CD4-positive, alpha-beta memory T cell (primary cell): ENCODE measurements at regions not wholly inside any gene's neighbourhood (a gene's known extent, or its start where the extent isn't known, plus 50 kb on each side); places are given as distances from the start of the nearest gene placed in this dataset.
A peak's percentile ranks its signal among the peaks of the same experiment; 100 is the strongest.
"Not testable (repeated sequence)": the region's sequence is repeated elsewhere in the genome, so short reads cannot be mapped to it uniquely, and the experiment has no call there.

Source experiments
- CTCF ChIA-PET: fragments of 350-600 bp; sonication (Branson Sonifier 250); formaldehyde crosslinking; loops from one replicate; lab custom pipeline; 2021; ENCODE audit warnings: inconsistent platforms; ENCODE audit not compliant: partially characterized antibody; lab: Charles Lee
- POLR2A ChIA-PET: fragments of 350-600 bp; sonication (Branson Sonifier 250); formaldehyde crosslinking; loops from one replicate; lab custom pipeline; 2021; ENCODE audit not compliant: partially characterized antibody; lab: Charles Lee
- DNase-seq, 5 donors: peaks; one replicate each; pipeline versions ENCODE4 v3.0.0 to v3.0.0-alpha.2; 2020 to 2022; ENCODE audit warnings: mixed read lengths in 1 of 5
- H3K27ac ChIP-seq: one replicate; pipeline ENCODE4 v1.7.0; 2013; ENCODE audit warnings: low read depth, low read length
- H3K27me3 ChIP-seq: 2 replicates; pipeline ENCODE4 v1.7.0; 2013; ENCODE audit warnings: mild to moderate bottlenecking, low read length, moderate library complexity; ENCODE audit not compliant: insufficient read depth
- H3K36me3 ChIP-seq: 2 replicates; pipeline ENCODE4 v1.7.0; 2013; ENCODE audit warnings: mild to moderate bottlenecking, low read length, moderate library complexity; ENCODE audit not compliant: insufficient read depth
- H3K4me1 ChIP-seq: 2 replicates; pipeline ENCODE4 v1.7.0; 2013; ENCODE audit warnings: mild to moderate bottlenecking, low read length, moderate library complexity; ENCODE audit not compliant: insufficient read depth
- H3K4me3 ChIP-seq, 2 donors: one replicate each; pipeline ENCODE4 v1.7.0; 2013; ENCODE audit warnings: low read length in 2 of 2, mild to moderate bottlenecking in 1 of 2
- H3K9me3 ChIP-seq, 2 donors: one replicate each; pipeline ENCODE4 v1.7.0; 2013; ENCODE audit warnings: low read length in 2 of 2, control low read depth in 1 of 2; ENCODE audit not compliant: control insufficient read depth in 1 of 2
- H3K27ac Mint-ChIP-seq, 7 donors: one replicate each; pipeline ENCODE4 v1.8.0; 2020 to 2021; ENCODE audit warnings: mixed read lengths in 7 of 7, mild to moderate bottlenecking in 6 of 7, inconsistent platforms in 3 of 7, moderate library complexity in 3 of 7
- H3K27me3 Mint-ChIP-seq, 2 donors: one replicate each; pipeline ENCODE4 v1.8.0; 2020 to 2021; ENCODE audit warnings: mixed read lengths in 2 of 2
- H3K36me3 Mint-ChIP-seq, 2 donors: one replicate each; pipeline ENCODE4 v1.8.0; 2020 to 2021; ENCODE audit warnings: mixed read lengths in 2 of 2, inconsistent platforms in 1 of 2, mild to moderate bottlenecking in 1 of 2
- H3K4me1 Mint-ChIP-seq, 4 donors: one replicate each; pipeline ENCODE4 v1.8.0; 2020 to 2021; ENCODE audit warnings: mixed read lengths in 4 of 4, mild to moderate bottlenecking in 1 of 4
- H3K4me3 Mint-ChIP-seq, 8 donors: one replicate each; pipeline ENCODE4 v1.8.0; 2020 to 2021; ENCODE audit warnings: mixed read lengths in 8 of 8, mild to moderate bottlenecking in 7 of 8, moderate library complexity in 6 of 8, inconsistent platforms in 3 of 8
- H3K9me3 Mint-ChIP-seq, 8 donors: one replicate each; pipeline ENCODE4 v1.8.0; 2020 to 2021; ENCODE audit warnings: mixed read lengths in 8 of 8, mild to moderate bottlenecking in 5 of 8, inconsistent platforms in 3 of 8, moderate library complexity in 1 of 8
- intact Hi-C: fragments of 100-400 bp; cut with micrococcal nuclease; formaldehyde crosslinking; loops from one replicate; pipeline ENCODE4 v1.15.1; 2023

DNA sequence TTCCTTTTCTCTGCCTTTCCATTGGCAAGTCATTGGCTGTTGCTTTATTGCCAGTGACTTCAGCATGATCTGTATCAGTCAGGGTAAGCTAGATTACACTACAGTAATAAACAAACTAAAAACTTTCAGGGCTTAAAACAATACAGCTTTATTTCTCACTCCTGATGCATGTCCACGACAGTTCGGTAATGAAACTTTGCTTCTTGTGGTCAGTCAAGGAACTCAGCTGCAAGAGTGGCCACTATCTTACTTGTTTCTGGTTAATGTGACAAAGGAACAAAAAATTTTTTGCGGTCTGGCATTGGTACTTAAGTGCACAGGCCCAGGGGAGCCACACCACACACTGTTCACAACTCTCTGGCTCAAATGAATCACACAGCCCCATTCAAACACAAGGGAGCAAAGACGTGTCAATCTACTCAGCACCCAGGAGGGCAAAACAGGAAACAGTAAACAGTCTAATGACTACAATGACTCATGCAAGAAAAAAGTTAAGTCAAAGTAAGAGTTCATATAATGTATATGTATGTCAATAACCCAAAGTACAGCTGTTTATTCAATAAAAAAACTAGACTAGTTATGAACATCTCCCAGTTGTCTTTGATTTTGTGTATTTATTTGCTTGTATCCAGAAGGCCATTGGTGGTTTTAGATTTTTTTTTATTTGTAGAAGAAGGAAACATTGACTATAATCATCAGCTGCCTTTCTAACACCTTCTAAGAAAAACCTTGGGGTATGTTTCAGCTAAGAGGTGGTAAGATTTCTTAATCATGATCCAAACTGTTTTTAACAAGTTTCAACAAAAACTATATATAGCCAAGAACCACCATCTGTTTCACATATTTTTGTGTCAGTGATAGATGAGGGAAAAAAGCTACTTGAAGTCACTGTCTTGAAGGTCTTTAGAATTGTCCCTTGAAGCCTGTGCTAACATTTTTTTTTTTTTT is 134.4 kb upstream of the FAM3C start:
- ChIA-PET POLR2A (interaction anchor here (0.9 to 1.2 kb wide), 3 partner anchors 92 to 147 kb away, joined by 3 to 4 read pairs (median 3); partner anchors contain the start of gene FAM3C), CTCF (interaction anchor here (0.9 to 1.7 kb wide), 4 partner anchors 18 to 163 kb away, joined by 4 to 5 read pairs (median 4); partner anchors contain the start of gene FAM3C)
- no peak overlapping the region for H3K27ac ChIP-seq
- peak; percentile 12 to 60 (median 20) for DNase-seq
- no peaks in the 10 kb centered on the region for H3K27me3 ChIP-seq
- peaks cover 4 to 13% (median 5%) of the 10 kb centered on the region in 4 donors for H3K4me1 Mint-ChIP-seq
- H3K9me3 Mint-ChIP-seq: no peaks in the 10 kb centered on the region
- intact Hi-C loops: loop anchor here (5.0 kb wide), 1 partner anchor 578 kb away; the partner anchor contains the start of gene ING3
- no peaks in the 10 kb centered on the region for H3K27me3 Mint-ChIP-seq
- no peaks in the 10 kb centered on the region for H3K4me1 ChIP-seq
- H3K36me3 Mint-ChIP-seq: no peaks in the 10 kb centered on the region
- no peak overlapping the region for H3K4me3 ChIP-seq
- H3K9me3 ChIP-seq: no peaks in the 10 kb centered on the region
- peak overlapping the region in 1 of 8 donors; percentile 48 for H3K4me3 Mint-ChIP-seq
- peak overlapping the region in 4 of 7 donors; percentile 1 to 57 (median 2) for H3K27ac Mint-ChIP-seq
- no peaks in the 10 kb centered on the region for H3K36me3 ChIP-seq

DNA sequence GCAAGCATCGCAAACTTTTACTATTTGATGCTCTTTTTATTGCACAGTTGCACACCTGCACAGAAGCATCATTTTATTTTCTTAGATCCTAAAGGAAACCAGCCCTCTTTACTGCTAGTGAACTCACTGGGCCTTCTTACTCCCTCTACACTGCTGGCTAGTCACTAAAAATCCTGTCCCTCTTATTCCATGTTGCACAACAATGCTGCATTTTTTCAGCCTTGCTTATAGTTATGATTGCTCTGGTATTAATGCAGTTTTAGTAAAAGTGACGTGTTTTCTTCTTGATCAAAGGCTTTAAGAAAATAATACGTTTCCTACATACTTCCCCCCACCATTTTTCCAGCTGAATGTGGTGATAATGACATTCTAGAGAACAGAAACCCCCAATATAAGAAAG is 132.9 kb upstream of the FAM3C start:
- CTCF ChIA-PET: no interaction called here

GRCh38 chr7:121526210-121526609 is 130.1 kb upstream of the FAM3C start:
- H3K4me3 ChIP-seq, H3K27me3 Mint-ChIP-seq, DNase-seq, intact Hi-C loops, H3K27ac Mint-ChIP-seq, H3K4me1 ChIP-seq, H3K4me3 Mint-ChIP-seq, H3K36me3 Mint-ChIP-seq, H3K36me3 ChIP-seq, H3K9me3 ChIP-seq, POLR2A ChIA-PET, H3K27ac ChIP-seq, H3K27me3 ChIP-seq, H3K9me3 Mint-ChIP-seq: not testable (repeated sequence)
- peaks cover 4 to 13% (median 5%) of the 10 kb centered on the region in 4 donors for H3K4me1 Mint-ChIP-seq
- CTCF ChIA-PET: interaction anchor here (1.7 kb wide), 1 partner anchor 130 kb away, joined by 10 read pairs; the partner anchor contains the start of gene FAM3C

More for the DNA sequence above, 132.9 kb upstream of the FAM3C start:
- Mint-ChIP-seq H3K36me3 (no peaks in the 10 kb centered on the region), H3K9me3 (no peaks in the 10 kb centered on the region), H3K27me3 (peaks cover 0 to 2% of the 10 kb centered on the region in 2 donors), H3K4me1 (peaks cover 4 to 13% (median 5%) of the 10 kb centered on the region in 4 donors), H3K4me3 (no peak overlapping the region), H3K27ac (no peak overlapping the region)
- H3K9me3 ChIP-seq: no peaks in the 10 kb centered on the region
- intact Hi-C loops: no loop called here
- no peak overlapping the region for H3K4me3 ChIP-seq
- no peak for DNase-seq
- H3K4me1 ChIP-seq: no peaks in the 10 kb centered on the region
- H3K27me3 ChIP-seq: no peaks in the 10 kb centered on the region
- H3K27ac ChIP-seq: no peak overlapping the region
- POLR2A ChIA-PET: no interaction called here
- no peaks in the 10 kb centered on the region for H3K36me3 ChIP-seq

GRCh38 chr7:121525155-121525819 is 129.2 kb upstream of the FAM3C start:
- no peaks in the 10 kb centered on the region for H3K36me3 Mint-ChIP-seq
- H3K4me1 Mint-ChIP-seq: peaks cover 2 to 6% (median 2%) of the 10 kb centered on the region in 4 donors
- Histone ChIP-seq H3K27ac (no peak overlapping the region), H3K9me3 (no peaks in the 10 kb centered on the region), H3K4me3 (no peak overlapping the region), H3K27me3 (no peaks in the 10 kb centered on the region), H3K36me3 (no peaks in the 10 kb centered on the region), H3K4me1 (no peaks in the 10 kb centered on the region)
- CTCF ChIA-PET: interaction anchor here (1.7 kb wide), 1 partner anchor 129 kb away, joined by 10 read pairs; the partner anchor contains the start of gene FAM3C
- POLR2A ChIA-PET: no interaction called here
- H3K27me3 Mint-ChIP-seq: peaks cover 0 to 2% of the 10 kb centered on the region in 2 donors
- H3K4me3 Mint-ChIP-seq: no peak overlapping the region
- no peaks in the 10 kb centered on the region for H3K9me3 Mint-ChIP-seq
- no peak for DNase-seq
- intact Hi-C loops: no loop called here
- H3K27ac Mint-ChIP-seq: no peak overlapping the region

DNA sequence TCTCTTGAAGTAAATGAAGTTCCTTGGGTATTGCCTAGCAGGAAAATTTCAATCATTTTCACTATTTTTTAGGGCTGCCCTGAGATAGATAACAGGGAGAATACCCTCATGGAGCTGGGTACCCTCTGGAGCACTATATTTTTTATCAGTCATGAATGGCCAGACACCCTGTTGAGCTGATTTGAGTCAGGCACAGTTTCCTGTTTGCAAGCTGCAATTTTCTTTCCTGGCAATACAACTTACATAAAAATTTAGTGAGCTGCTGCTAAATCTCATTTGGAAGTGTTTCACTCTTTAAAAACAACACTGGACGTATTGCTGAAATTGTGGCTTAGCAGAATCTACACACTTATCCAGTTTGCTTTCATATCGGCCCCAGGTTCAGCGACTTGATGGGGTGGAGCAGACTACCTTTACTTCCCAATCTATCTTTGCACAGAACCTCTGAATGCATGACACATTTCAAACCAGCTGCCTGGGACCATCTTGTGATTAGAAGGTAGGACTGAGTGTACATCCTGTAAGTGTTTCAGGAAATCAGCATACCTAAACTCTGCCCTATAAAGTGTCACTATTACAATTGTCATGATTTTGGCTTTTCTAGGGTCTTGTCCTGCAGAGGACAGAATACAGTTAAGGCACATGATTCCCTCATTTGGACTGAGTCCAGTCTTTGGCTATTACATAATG is 125.7 kb upstream of the FAM3C start:
- H3K4me3 ChIP-seq: no peak overlapping the region
- DNase-seq: no peak
- Mint-ChIP-seq H3K4me1 (no peaks in the 10 kb centered on the region), H3K9me3 (no peaks in the 10 kb centered on the region), H3K4me3 (no peak overlapping the region), H3K27ac (no peak overlapping the region), H3K27me3 (peaks cover 0 to 2% of the 10 kb centered on the region in 2 donors), H3K36me3 (no peaks in the 10 kb centered on the region)
- H3K27ac ChIP-seq: no peak overlapping the region
- ChIA-PET POLR2A (no interaction called here), CTCF (no interaction called here)
- no peaks in the 10 kb centered on the region for H3K9me3 ChIP-seq
- intact Hi-C loops: no loop called here
- H3K4me1 ChIP-seq: no peaks in the 10 kb centered on the region
- H3K27me3 ChIP-seq: no peaks in the 10 kb centered on the region
- no peaks in the 10 kb centered on the region for H3K36me3 ChIP-seq

- ChIA-PET CTCF (no interaction called here), POLR2A (no interaction called here)
- no peak for DNase-seq
- Mint-ChIP-seq H3K9me3 (no peaks in the 10 kb centered on the region), H3K4me3 (no peak overlapping the region), H3K36me3 (no peaks in the 10 kb centered on the region), H3K4me1 (no peaks in the 10 kb centered on the region), H3K27me3 (peaks cover 0 to 2% of the 10 kb centered on the region in 2 donors), H3K27ac (no peak overlapping the region)
- Histone ChIP-seq H3K9me3 (no peaks in the 10 kb centered on the region), H3K4me3 (no peak overlapping the region), H3K4me1 (no peaks in the 10 kb centered on the region), H3K27ac (no peak overlapping the region), H3K36me3 (no peaks in the 10 kb centered on the region), H3K27me3 (no peaks in the 10 kb centered on the region)
- intact Hi-C loops: no loop called here
Measured at GRCh38 chr7:121520911-121521310, 124.8 kb upstream of the FAM3C start.
